Loucy (cell line): ENCODE measurements at regions not wholly inside any gene's neighbourhood (a gene's known extent, or its start where the extent isn't known, plus 50 kb on each side); places are given as distances from the start of the nearest gene placed in this dataset.

Experiments
- H2AFZ ChIP-seq: fragments of 200-600 bp; sonication (generic); 2 replicates; pipeline ENCODE4 v1.6.0; 2016; ENCODE audit warnings: antibody characterized with exemption, mild to moderate bottlenecking, low read length, moderate library complexity
- H3F3A ChIP-seq: fragments of 200-600 bp; 2 replicates; pipeline ENCODE4 v1.6.0; 2016; ENCODE audit warnings: antibody characterized with exemption, low read depth, mild to moderate bottlenecking
- H3K27me3 ChIP-seq: fragments of 200-600 bp; sonication (generic); 2 replicates; pipeline ENCODE4 v1.6.1; 2014; ENCODE audit warnings: low read length, mild to moderate bottlenecking; ENCODE audit not compliant: insufficient read depth, poor library complexity, severe bottlenecking
- H3K36me3 ChIP-seq: fragments of 200-600 bp; sonication (generic); 2 replicates; pipeline ENCODE4 v1.6.1; 2016; ENCODE audit warnings: low read length; ENCODE audit not compliant: insufficient read depth
- H3K4me1 ChIP-seq: fragments of 200-600 bp; sonication (generic); 2 replicates; pipeline ENCODE4 v1.5.1; 2014; ENCODE audit warnings: low read length, mild to moderate bottlenecking; ENCODE audit not compliant: insufficient read depth, poor library complexity, severe bottlenecking
- H3K4me2 ChIP-seq: fragments of 200-600 bp; sonication (generic); 2 replicates; pipeline ENCODE4 v1.6.0; 2014; ENCODE audit warnings: antibody characterized with exemption, low read length, low read depth, mild to moderate bottlenecking; ENCODE audit not compliant: poor library complexity, severe bottlenecking
- H3K4me3 ChIP-seq: fragments of 200-600 bp; sonication (generic); 2 replicates; pipeline ENCODE4 v1.5.1; 2014; ENCODE audit warnings: low read length, mild to moderate bottlenecking, mixed read lengths; ENCODE audit not compliant: poor library complexity, severe bottlenecking
- H3K79me2 ChIP-seq: fragments of 200-600 bp; sonication (generic); 2 replicates; pipeline ENCODE4 v1.6.1; 2014; ENCODE audit warnings: low read length; ENCODE audit not compliant: insufficient read depth
- H3K9ac ChIP-seq: fragments of 200-600 bp; sonication (generic); 2 replicates; pipeline ENCODE4 v1.6.0; 2014; ENCODE audit warnings: mild to moderate bottlenecking, low read depth, low read length, moderate library complexity; ENCODE audit not compliant: poor library complexity, severe bottlenecking
- H3K9me2 ChIP-seq: fragments of 200-600 bp; sonication (generic); replicated peaks from 2 replicates; pipeline ENCODE4 v1.6.1; 2016; ENCODE audit warnings: low read depth, low read length, mixed read lengths
- H3K9me3 ChIP-seq: fragments of 200-600 bp; sonication (generic); 2 replicates; pipeline ENCODE4 v1.6.1; 2014; ENCODE audit warnings: mild to moderate bottlenecking, antibody characterized with exemption, low read length, low read depth; ENCODE audit not compliant: insufficient read depth
- H4K20me1 ChIP-seq: fragments of 200-600 bp; sonication (generic); 2 replicates; pipeline ENCODE4 v1.6.0; 2014; ENCODE audit warnings: antibody characterized with exemption, low read length, mild to moderate bottlenecking; ENCODE audit not compliant: insufficient read depth, poor library complexity, severe bottlenecking
- EZH2phosphoT487 ChIP-seq: fragments of 200-600 bp; IDR thresholded peaks from 2 replicates; pipeline ENCODE4 v1.6.1; 2018; ENCODE audit warnings: antibody characterized with exemption, mild to moderate bottlenecking, moderate library complexity, borderline replicate concordance
- TF ChIP-seq, protein P1 (sequence below): fragments of 200-600 bp; sonication (generic); conservative IDR thresholded peaks from 2 replicates; pipeline ENCODE4 v1.5.1; 2014; ENCODE audit warnings: mild to moderate bottlenecking, antibody characterized with exemption, low read length

DNA sequence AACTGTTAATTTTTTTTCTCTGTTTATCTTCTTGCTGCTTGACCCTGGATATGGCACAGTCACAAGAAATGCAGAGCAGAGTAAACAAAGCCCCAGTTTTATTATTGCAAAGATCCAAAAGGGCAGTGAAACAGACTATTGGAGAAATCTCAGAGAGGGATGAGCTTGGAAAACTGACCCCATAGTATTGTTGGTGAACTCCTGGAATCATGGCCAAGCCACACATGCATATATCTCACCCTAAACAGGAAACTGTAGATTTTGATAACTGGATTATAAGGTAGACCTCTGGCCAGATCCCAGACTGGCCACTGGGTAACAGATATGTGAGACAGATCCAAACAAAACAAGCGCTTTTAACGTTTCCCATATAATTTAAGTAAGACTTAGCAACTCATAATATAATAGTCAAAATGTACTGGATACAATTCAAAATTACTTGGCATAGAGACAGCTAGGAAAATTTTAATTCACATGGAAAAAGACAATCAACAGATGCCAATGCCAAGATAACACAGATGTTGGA lies 263.5 kb upstream of the SEMA6A start:
- Histone ChIP-seq H3K4me2 (no peak overlapping the region), H2AFZ (no peak overlapping the region), H3K9me2 (no peaks in the 10 kb centered on the region), H3K27me3 (no peaks in the 10 kb centered on the region), H3K36me3 (no peaks in the 10 kb centered on the region), H4K20me1 (no peaks in the 10 kb centered on the region), H3K4me1 (no peaks in the 10 kb centered on the region), H3K4me3 (no peak overlapping the region), H3K9me3 (no peaks in the 10 kb centered on the region), H3F3A (no peaks in the 10 kb centered on the region), H3K79me2 (no peaks in the 10 kb centered on the region), H3K9ac (no peak overlapping the region)
- TF ChIP-seq, protein P1, sequence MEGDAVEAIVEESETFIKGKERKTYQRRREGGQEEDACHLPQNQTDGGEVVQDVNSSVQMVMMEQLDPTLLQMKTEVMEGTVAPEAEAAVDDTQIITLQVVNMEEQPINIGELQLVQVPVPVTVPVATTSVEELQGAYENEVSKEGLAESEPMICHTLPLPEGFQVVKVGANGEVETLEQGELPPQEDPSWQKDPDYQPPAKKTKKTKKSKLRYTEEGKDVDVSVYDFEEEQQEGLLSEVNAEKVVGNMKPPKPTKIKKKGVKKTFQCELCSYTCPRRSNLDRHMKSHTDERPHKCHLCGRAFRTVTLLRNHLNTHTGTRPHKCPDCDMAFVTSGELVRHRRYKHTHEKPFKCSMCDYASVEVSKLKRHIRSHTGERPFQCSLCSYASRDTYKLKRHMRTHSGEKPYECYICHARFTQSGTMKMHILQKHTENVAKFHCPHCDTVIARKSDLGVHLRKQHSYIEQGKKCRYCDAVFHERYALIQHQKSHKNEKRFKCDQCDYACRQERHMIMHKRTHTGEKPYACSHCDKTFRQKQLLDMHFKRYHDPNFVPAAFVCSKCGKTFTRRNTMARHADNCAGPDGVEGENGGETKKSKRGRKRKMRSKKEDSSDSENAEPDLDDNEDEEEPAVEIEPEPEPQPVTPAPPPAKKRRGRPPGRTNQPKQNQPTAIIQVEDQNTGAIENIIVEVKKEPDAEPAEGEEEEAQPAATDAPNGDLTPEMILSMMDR, result no peak
- no peak for TF ChIP-seq EZH2phosphoT487

DNA sequence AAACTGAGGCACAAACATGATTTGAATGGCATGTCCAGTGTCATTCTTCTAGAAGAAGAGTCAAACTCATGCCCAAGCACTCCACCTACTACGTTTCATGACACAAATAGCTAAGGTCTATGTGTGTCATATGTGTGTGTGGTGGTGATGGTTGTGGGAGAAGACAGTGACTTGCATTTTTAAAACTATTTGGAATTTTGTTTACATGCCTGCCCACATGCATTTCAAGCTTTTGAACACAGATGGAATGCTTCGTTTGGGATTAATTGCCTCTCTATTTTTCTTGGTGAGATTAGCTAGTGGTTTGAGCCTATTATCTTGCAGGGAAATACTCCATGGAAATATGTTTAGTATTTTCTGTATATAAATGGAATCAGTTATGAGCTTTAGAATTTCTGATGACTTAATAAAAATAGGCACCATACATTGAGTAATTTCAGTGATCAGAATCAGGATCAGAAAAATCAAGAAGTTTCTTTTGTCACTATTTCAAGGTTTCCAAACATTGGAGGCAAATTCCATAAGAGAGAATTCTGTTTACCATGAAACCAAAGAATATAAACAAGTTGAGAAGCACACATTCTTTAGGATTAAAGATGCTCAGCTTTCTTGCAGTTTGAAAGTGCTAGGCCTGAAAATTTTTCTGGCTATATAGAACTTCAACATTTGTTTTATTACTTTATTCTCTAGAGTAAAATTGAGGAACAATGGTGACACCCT lies 260.3 kb upstream of the SEMA6A start:
- no peaks in the 10 kb centered on the region for H3K79me2 ChIP-seq
- no peaks in the 10 kb centered on the region for H3K9me3 ChIP-seq
- no peaks in the 10 kb centered on the region for H3K4me1 ChIP-seq
- H3K9me2 ChIP-seq, result no peaks in the 10 kb centered on the region
- no peaks in the 10 kb centered on the region for H3F3A ChIP-seq
- no peak overlapping the region for H3K4me3 ChIP-seq
- no peak overlapping the region for H3K9ac ChIP-seq
- H2AFZ ChIP-seq, result no peak overlapping the region
- no peaks in the 10 kb centered on the region for H3K27me3 ChIP-seq
- H3K4me2 ChIP-seq, result no peak overlapping the region
- TF ChIP-seq, protein P1, result no peak
- TF ChIP-seq EZH2phosphoT487, result no peak
- no peaks in the 10 kb centered on the region for H4K20me1 ChIP-seq
- no peaks in the 10 kb centered on the region for H3K36me3 ChIP-seq

DNA sequence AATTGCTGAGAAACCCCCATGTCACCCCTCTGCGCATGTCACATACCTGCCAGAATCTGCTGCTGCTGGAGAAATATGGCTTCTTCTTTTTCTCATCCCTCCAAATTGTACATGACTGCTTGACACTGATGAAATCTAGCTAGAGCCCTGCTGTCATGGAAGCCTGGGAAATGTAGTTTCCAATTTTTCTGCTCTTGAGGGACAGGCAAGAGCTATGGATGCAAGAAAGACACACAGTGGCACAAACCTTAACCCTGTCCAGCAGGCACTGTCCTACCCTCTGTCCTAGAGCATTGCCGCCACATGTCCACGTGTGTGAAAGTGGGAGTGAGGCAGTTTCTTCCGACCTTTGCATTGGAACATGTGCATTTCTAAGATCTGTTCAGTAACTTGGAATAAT lies 255.5 kb upstream of the SEMA6A start:
- no peak for TF ChIP-seq EZH2phosphoT487
- TF ChIP-seq, protein P1, result no peak
- H3K4me2 ChIP-seq, result no peak overlapping the region
- no peaks in the 10 kb centered on the region for H3K79me2 ChIP-seq
- H3K4me3 ChIP-seq, result no peak overlapping the region
- no peaks in the 10 kb centered on the region for H3K4me1 ChIP-seq
- no peaks in the 10 kb centered on the region for H3K27me3 ChIP-seq
- no peaks in the 10 kb centered on the region for H3K9me2 ChIP-seq
- H3K9ac ChIP-seq, result no peak overlapping the region
- no peaks in the 10 kb centered on the region for H3K9me3 ChIP-seq
- H4K20me1 ChIP-seq, result no peaks in the 10 kb centered on the region
- H2AFZ ChIP-seq, result no peak overlapping the region
- no peaks in the 10 kb centered on the region for H3K36me3 ChIP-seq
- H3F3A ChIP-seq, result no peaks in the 10 kb centered on the region
